ENCODE measurements at regions not wholly inside any gene's neighbourhood (a gene's known extent, or its start where the extent isn't known, plus 50 kb on each side); places are given as distances from the start of the nearest gene placed in this dataset.

DNA sequence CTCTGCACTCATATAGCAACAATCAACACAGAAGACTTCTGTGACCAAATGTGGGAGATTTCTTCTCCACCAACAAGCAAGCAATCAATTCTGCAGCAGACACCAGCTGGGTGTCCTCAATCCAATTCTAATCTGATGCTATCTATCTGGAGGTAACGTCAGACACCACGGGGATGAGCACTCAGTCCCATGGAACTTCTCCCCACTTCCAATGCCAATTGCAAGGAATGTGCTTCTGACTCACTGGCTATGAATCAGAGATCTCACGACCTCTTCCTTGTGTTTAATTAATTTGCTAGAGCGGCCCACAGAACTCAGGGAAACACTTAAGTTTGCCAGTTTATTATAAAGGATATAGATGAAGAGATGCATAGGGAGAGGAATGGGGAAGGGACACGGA is 103.5 kb upstream of the SIRPG start:
- Histone ChIP-seq H4K20me1 (ENCODE audit: insufficient read depth, low read length) (no peaks in the 10 kb centered on the region), H3K9me1 (ENCODE audit: insufficient read depth, low read length) (no peaks in the 10 kb centered on the region), H2BK5ac (ENCODE audit: low read depth, low read length, poor library complexity, severe bottlenecking) (no peak overlapping the region), H3K4me1 (ENCODE audit: control insufficient read depth, insufficient read depth, low read length) (peaks cover 2% of the 10 kb centered on the region), H2AK9ac (replicated peaks; ENCODE audit: low read depth, low read length, poor library complexity) (no peak overlapping the region), H3K56ac (ENCODE audit: extremely low read depth, insufficient read depth, low read length) (no peak overlapping the region), H3K4me2 (ENCODE audit: low read depth, low read length) (no peak overlapping the region; the same call in 1 of the 2 replicates), H3K14ac (replicated peaks; ENCODE audit: low read depth, low read length) (no peak overlapping the region), H3K36me3 (ENCODE audit: control insufficient read depth, insufficient read depth, low read length) (no peaks in the 10 kb centered on the region), H3K79me1 (ENCODE audit: low read depth in 1 of 2, low read length in 2 of 2) (no peaks in the 10 kb centered on the region), H4K5ac (ENCODE audit: low read depth, low read length) (no peak overlapping the region), H3K23ac (ENCODE audit: low read depth, low read length) (no peak overlapping the region), H3K27ac (ENCODE audit: insufficient read depth, low read length) (no peak overlapping the region), H3K18ac (ENCODE audit: low read depth, low read length) (no peak overlapping the region), H4K91ac (ENCODE audit: insufficient read depth, low read depth, low read length) (no peak overlapping the region), H4K8ac (ENCODE audit: low read depth in 2 of 2, low read length in 2 of 2) (no peak overlapping the region), H3K9me3 (ENCODE audit: control insufficient read depth, insufficient read depth, low read length) (no peaks in the 10 kb centered on the region), H3K4ac (ENCODE audit: low read depth, low read length) (no peak overlapping the region), H2BK120ac (ENCODE audit: low read depth, low read length) (no peak overlapping the region), H2AFZ (replicated peaks; ENCODE audit: low read length, poor library complexity) (no peak overlapping the region), H3K9ac (ENCODE audit: low read depth, low read length) (no peak overlapping the region), H3K27me3 (ENCODE audit: control insufficient read depth, insufficient read depth, low read length) (peaks cover 2% of the 10 kb centered on the region; the same call in 1 of the 2 replicates), H2AK5ac (ENCODE audit: low read depth, low read length) (no peak overlapping the region), H2BK20ac (ENCODE audit: low read depth, low read length) (no peak overlapping the region), H2BK15ac (ENCODE audit: low read depth, low read length) (no peak overlapping the region), H3K4me3 (ENCODE audit: insufficient read depth, low read depth, low read length) (no peak overlapping the region)
- dilution Hi-C loops (cut with HindIII; ENCODE audit: low sequenced_read_pairs, unreplicated experiment) = no loop called here
- in situ Hi-C loops (cut with MboI; ENCODE audit: low sequenced_read_pairs) = loop anchor here (10.0 to 25.0 kb wide), 2 partner anchors 414 to 701 kb away; partner anchors contain the start of gene SNRPB
- intact Hi-C loops (cut with micrococcal nuclease) = loop anchor here (5.0 kb wide), 2 partner anchors 136 to 691 kb away; partner anchors contain the start of gene SIRPA
- TF ChIP-seq MXI1 (IDR thresholded peaks at IDR 0.05; ENCODE audit: borderline replicate concordance, low read depth, low read length) = no peak
- no peak for TF ChIP-seq MAFK (IDR thresholded peaks at IDR 0.05; ENCODE audit: low read depth, low read length)
- no peak for TF ChIP-seq RFX5 (IDR thresholded peaks at IDR 0.05; ENCODE audit: low read depth, low read length)
- peak; percentile 51; the same call in 1 of the 2 replicates for TF ChIP-seq CHD1 (IDR thresholded peaks at IDR 0.05; ENCODE audit: low read depth, low read length)
- TF ChIP-seq RCOR1 (IDR thresholded peaks at IDR 0.05; ENCODE audit: insufficient replicate concordance, low read length) = no peak
- peak; percentile 28; the same call in 1 of the 2 replicates for TF ChIP-seq USF2 (IDR thresholded peaks at IDR 0.05; ENCODE audit: low read depth, low read length)
- TF ChIP-seq SMC3 (IDR thresholded peaks at IDR 0.05; ENCODE audit: low read depth, low read length) = no peak
- peak; percentile 91 for TF ChIP-seq FOS (IDR thresholded peaks at IDR 0.05; ENCODE audit: low read depth, low read length)
- no peak for TF ChIP-seq POLR2A (IDR thresholded peaks at IDR 0.05; ENCODE audit: low read depth, low read length)
- peak; percentile 64 for TF ChIP-seq BHLHE40 (IDR thresholded peaks at IDR 0.05; ENCODE audit: low read depth, low read length)
- peak; percentile 42 for TF ChIP-seq MAZ (IDR thresholded peaks at IDR 0.05; ENCODE audit: borderline replicate concordance, low read depth, low read length)
- TF ChIP-seq, protein P1, sequence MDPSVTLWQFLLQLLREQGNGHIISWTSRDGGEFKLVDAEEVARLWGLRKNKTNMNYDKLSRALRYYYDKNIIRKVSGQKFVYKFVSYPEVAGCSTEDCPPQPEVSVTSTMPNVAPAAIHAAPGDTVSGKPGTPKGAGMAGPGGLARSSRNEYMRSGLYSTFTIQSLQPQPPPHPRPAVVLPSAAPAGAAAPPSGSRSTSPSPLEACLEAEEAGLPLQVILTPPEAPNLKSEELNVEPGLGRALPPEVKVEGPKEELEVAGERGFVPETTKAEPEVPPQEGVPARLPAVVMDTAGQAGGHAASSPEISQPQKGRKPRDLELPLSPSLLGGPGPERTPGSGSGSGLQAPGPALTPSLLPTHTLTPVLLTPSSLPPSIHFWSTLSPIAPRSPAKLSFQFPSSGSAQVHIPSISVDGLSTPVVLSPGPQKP (IDR thresholded peaks at IDR 0.05; ENCODE audit: borderline replicate concordance, low read depth, low read length) = no peak
- ATAC-seq (ENCODE audit: low read depth) (peak; percentile 73), DNase-seq (peak; percentile 94)
- WGBS, 2 experiments (ENCODE audit: extremely low coverage in 2 of 2, insufficient read length in 1 of 2) = 80% methylated on average over 1 of the region's 5 CpGs; no CpG with 5 or more reads in 1 of the 2 experiments
- POLR2A ChIA-PET (ENCODE audit: unreplicated experiment) = no interaction called here
- CTCF ChIA-PET = interaction anchor here (0.9 kb wide), 1 partner anchor 247 kb away, joined by 3 read pairs; no protein-coding TSS in a partner anchor
- no TSS peak for BruUV-seq (replicated peaks)

Data from IMR-90 (cell line).